ENCODE measurements at regions not wholly inside any gene's neighbourhood (a gene's known extent, or its start where the extent isn't known, plus 50 kb on each side); places are given as distances from the start of the nearest gene placed in this dataset.

GRCh38 chr16:74064120-74064735, 232.4 kb upstream of the PSMD7 start:
- Histone ChIP-seq H3K4me2 (ENCODE audit: insufficient read depth, low read length) (no peak overlapping the region), H3K36me3 (ENCODE audit: insufficient read depth, low read length) (no peaks in the 10 kb centered on the region), H3K9me3 (ENCODE audit: low read depth, low read length) (peaks cover 2% of the 10 kb centered on the region), H3K27me3 (ENCODE audit: insufficient read depth, low read length) (no peaks in the 10 kb centered on the region), H2AFZ (ENCODE audit: low read length) (no peak overlapping the region), H3K79me2 (ENCODE audit: insufficient read depth, low read length) (no peaks in the 10 kb centered on the region), H3K4me3 (ENCODE audit: insufficient read depth, low read length) (no peak overlapping the region), H3K4me1 (ENCODE audit: insufficient read depth, low read length) (no peaks in the 10 kb centered on the region), H4K20me1 (ENCODE audit: insufficient read depth, low read length) (no peaks in the 10 kb centered on the region), H3K27ac (ENCODE audit: low read depth, low read length) (no peak overlapping the region)
- no peak for DNase-seq (ENCODE audit: insufficient read length, low spot score, missing footprints)
- no peak for TF ChIP-seq CTCF (IDR thresholded peaks at IDR 0.05; ENCODE audit: extremely low read depth, low read depth, low read length)

- Histone ChIP-seq H2AFZ (ENCODE audit: low read length) (no peak overlapping the region), H4K20me1 (ENCODE audit: insufficient read depth, low read length) (no peaks in the 10 kb centered on the region), H3K4me3 (ENCODE audit: insufficient read depth, low read length) (no peak overlapping the region), H3K36me3 (ENCODE audit: insufficient read depth, low read length) (no peaks in the 10 kb centered on the region), H3K9me3 (ENCODE audit: low read depth, low read length) (no peaks in the 10 kb centered on the region), H3K79me2 (ENCODE audit: insufficient read depth, low read length) (no peaks in the 10 kb centered on the region), H3K27me3 (ENCODE audit: insufficient read depth, low read length) (no peaks in the 10 kb centered on the region), H3K4me1 (ENCODE audit: insufficient read depth, low read length) (no peaks in the 10 kb centered on the region), H3K4me2 (ENCODE audit: insufficient read depth, low read length) (no peak overlapping the region), H3K27ac (ENCODE audit: low read depth, low read length) (no peak overlapping the region)
- DNase-seq (ENCODE audit: insufficient read length, low spot score, missing footprints), result no peak
- no peak for TF ChIP-seq CTCF (IDR thresholded peaks at IDR 0.05; ENCODE audit: extremely low read depth, low read depth, low read length)
Observed at GRCh38 chr16:74053826-74054225, 242.8 kb upstream of the PSMD7 start.

- no peak overlapping the region for H3K4me2 ChIP-seq (ENCODE audit: insufficient read depth, low read length)
- H3K27me3 ChIP-seq (ENCODE audit: insufficient read depth, low read length), result no peaks in the 10 kb centered on the region
- no peak for TF ChIP-seq CTCF (IDR thresholded peaks at IDR 0.05; ENCODE audit: extremely low read depth, low read depth, low read length)
- no peaks in the 10 kb centered on the region for H3K9me3 ChIP-seq (ENCODE audit: low read depth, low read length)
- no peaks in the 10 kb centered on the region for H3K4me1 ChIP-seq (ENCODE audit: insufficient read depth, low read length)
- H3K4me3 ChIP-seq (ENCODE audit: insufficient read depth, low read length), result no peak overlapping the region
- no peak for DNase-seq (ENCODE audit: insufficient read length, low spot score, missing footprints)
- H3K79me2 ChIP-seq (ENCODE audit: insufficient read depth, low read length), result no peaks in the 10 kb centered on the region
- H4K20me1 ChIP-seq (ENCODE audit: insufficient read depth, low read length), result no peaks in the 10 kb centered on the region
- H2AFZ ChIP-seq (ENCODE audit: low read length), result no peak overlapping the region
- H3K27ac ChIP-seq (ENCODE audit: low read depth, low read length), result no peak overlapping the region
- H3K36me3 ChIP-seq (ENCODE audit: insufficient read depth, low read length), result no peaks in the 10 kb centered on the region
Observed at GRCh38 chr16:74053312-74053711, 243.3 kb upstream of the PSMD7 start.

GRCh38 chr16:74052016-74052415, 244.6 kb upstream of the PSMD7 start:
- Histone ChIP-seq H4K20me1 (ENCODE audit: insufficient read depth, low read length) (no peaks in the 10 kb centered on the region), H3K27me3 (ENCODE audit: insufficient read depth, low read length) (no peaks in the 10 kb centered on the region), H3K4me3 (ENCODE audit: insufficient read depth, low read length) (no peak overlapping the region), H3K36me3 (ENCODE audit: insufficient read depth, low read length) (no peaks in the 10 kb centered on the region), H2AFZ (ENCODE audit: low read length) (no peak overlapping the region), H3K4me1 (ENCODE audit: insufficient read depth, low read length) (no peaks in the 10 kb centered on the region), H3K9me3 (ENCODE audit: low read depth, low read length) (no peaks in the 10 kb centered on the region), H3K4me2 (ENCODE audit: insufficient read depth, low read length) (no peak overlapping the region), H3K27ac (ENCODE audit: low read depth, low read length) (no peak overlapping the region), H3K79me2 (ENCODE audit: insufficient read depth, low read length) (no peaks in the 10 kb centered on the region)
- DNase-seq (ENCODE audit: insufficient read length, low spot score, missing footprints), result no peak
- TF ChIP-seq CTCF (IDR thresholded peaks at IDR 0.05; ENCODE audit: extremely low read depth, low read depth, low read length), result no peak
